Smooth muscle cell (in vitro differentiated cells): ENCODE measurements at regions not wholly inside any gene's neighbourhood (a gene's known extent, or its start where the extent isn't known, plus 50 kb on each side); places are given as distances from the start of the nearest gene placed in this dataset.

Experiments
- DNase-seq: peaks from one replicate; lab custom pipeline; 2025; ENCODE audit not compliant: unreplicated experiment; lab: John Stamatoyannopoulos, UW
- H2AFZ ChIP-seq: fragments of 200-600 bp; sonication (generic); 2 replicates; pipeline ENCODE4 v1.6.0; 2016; ENCODE audit warnings: antibody characterized with exemption, low read depth, mild to moderate bottlenecking
- H3F3A ChIP-seq: fragments of 200-600 bp; sonication (generic); 2 replicates; pipeline ENCODE4 v1.6.0; 2017; ENCODE audit warnings: antibody characterized with exemption, low read depth
- H3K27ac ChIP-seq: fragments of 200-600 bp; sonication (generic); 2 replicates; pipeline ENCODE4 v1.5.1; 2016; ENCODE audit warnings: low read depth, mild to moderate bottlenecking
- H3K27me3 ChIP-seq: fragments of 200-600 bp; sonication (generic); 2 replicates; pipeline ENCODE4 v1.6.1; 2016; ENCODE audit warnings: low read depth, mild to moderate bottlenecking
- H3K36me3 ChIP-seq: fragments of 200-600 bp; sonication (generic); 2 replicates; pipeline ENCODE4 v1.5.1; 2016; ENCODE audit warnings: low read depth
- H3K4me1 ChIP-seq: fragments of 200-600 bp; sonication (generic); 2 replicates; pipeline ENCODE4 v1.5.1; 2016; ENCODE audit warnings: low read depth
- H3K4me2 ChIP-seq: fragments of 200-600 bp; sonication (generic); 2 replicates; pipeline ENCODE4 v1.6.0; 2016; ENCODE audit warnings: mild to moderate bottlenecking
- H3K4me3 ChIP-seq: fragments of 200-600 bp; sonication (generic); 2 replicates; pipeline ENCODE4 v1.5.1; 2016; ENCODE audit warnings: mild to moderate bottlenecking
- H3K79me2 ChIP-seq: fragments of 200-600 bp; sonication (generic); 2 replicates; pipeline ENCODE4 v1.6.0; 2016; ENCODE audit warnings: low read depth, mild to moderate bottlenecking
- H3K9ac ChIP-seq: fragments of 200-600 bp; sonication (generic); 2 replicates; pipeline ENCODE4 v1.6.0; 2016; ENCODE audit warnings: low read depth
- H3K9me3 ChIP-seq: fragments of 200-600 bp; sonication (generic); replicated peaks from 2 replicates; pipeline ENCODE4 v1.5.1; 2016; ENCODE audit warnings: low read depth
- H4K20me1 ChIP-seq: fragments of 200-600 bp; sonication (generic); 2 replicates; pipeline ENCODE4 v1.6.0; 2016; ENCODE audit warnings: low read depth
- CTCF ChIP-seq: fragments of 200-600 bp; sonication (generic); IDR thresholded peaks from 2 replicates; pipeline ENCODE4 v1.5.1; 2017; ENCODE audit warnings: borderline replicate concordance, mild to moderate bottlenecking, antibody characterized with exemption; ENCODE audit not compliant: insufficient read depth, poor library complexity, severe bottlenecking
- WGBS: methylation state at CpG from one replicate; pipeline ENCODE4 v1.1.7; 2016; ENCODE audit warnings: low lambda C conversion rate; 5-methylcytosine and 5-hydroxymethylcytosine counted together

GRCh38 chr22:44549701-44550100 is 51.7 kb upstream of the RTL6 start:
- H3K4me1 ChIP-seq, result no peaks in the 10 kb centered on the region

GRCh38 chr22:44548981-44549380 is 50.9 kb upstream of the RTL6 start:
- Histone ChIP-seq H3K4me3 (no peak overlapping the region), H3K27me3 (no peaks in the 10 kb centered on the region), H3K36me3 (no peaks in the 10 kb centered on the region), H4K20me1 (no peaks in the 10 kb centered on the region), H3K79me2 (no peaks in the 10 kb centered on the region), H2AFZ (no peak overlapping the region), H3K4me1 (no peaks in the 10 kb centered on the region), H3K27ac (no peak overlapping the region), H3K9ac (no peak overlapping the region), H3K9me3 (no peaks in the 10 kb centered on the region), H3F3A (no peaks in the 10 kb centered on the region), H3K4me2 (no peak overlapping the region)
- TF ChIP-seq CTCF, result no peak
- WGBS, result 83% methylated on average over 10 of the region's 10 CpGs
- no peak for DNase-seq

More at GRCh38 chr22:44549701-44550100, 51.7 kb upstream of the RTL6 start:
- Histone ChIP-seq H3K36me3 (no peaks in the 10 kb centered on the region), H3F3A (no peaks in the 10 kb centered on the region), H3K9me3 (no peaks in the 10 kb centered on the region), H4K20me1 (no peaks in the 10 kb centered on the region), H3K9ac (no peak overlapping the region), H3K4me2 (no peak overlapping the region), H3K79me2 (no peaks in the 10 kb centered on the region), H3K27ac (no peak overlapping the region), H3K4me3 (no peak overlapping the region), H2AFZ (no peak overlapping the region), H3K27me3 (no peaks in the 10 kb centered on the region)
- WGBS, result 91% methylated on average over 6 of the region's 6 CpGs
- no peak for TF ChIP-seq CTCF
- DNase-seq, result no peak
